Mesenchymal stem cell (in vitro differentiated cells and primary cell): ENCODE measurements at regions not wholly inside any gene's neighbourhood (a gene's known extent, or its start where the extent isn't known, plus 50 kb on each side); places are given as distances from the start of the nearest gene placed in this dataset.

Experiments
- DNase-seq: peaks from one replicate; pipeline ENCODE4 v3.0.0-alpha.2; 2013
- H2AFZ ChIP-seq: one replicate; pipeline ENCODE4 v1.6.1; 2013; ENCODE audit warnings: low read depth, mild to moderate bottlenecking, control low read depth, inconsistent platforms, low read length, moderate library complexity
- H2AK5ac ChIP-seq: 2 replicates; pipeline ENCODE4 v1.6.1; 2013; ENCODE audit warnings: low read length, moderate library complexity, mild to moderate bottlenecking, inconsistent platforms; ENCODE audit not compliant: severe bottlenecking
- H2BK120ac ChIP-seq: one replicate; pipeline ENCODE4 v1.6.1; 2013; ENCODE audit warnings: low read depth, mild to moderate bottlenecking, inconsistent platforms, low read length, moderate library complexity
- H2BK12ac ChIP-seq, 2 experiments: one replicate each; pipeline ENCODE4 v1.6.1; 2013; ENCODE audit warnings: inconsistent platforms in 2 of 2, low read length in 2 of 2, mild to moderate bottlenecking in 2 of 2, moderate library complexity in 2 of 2, control low read depth in 1 of 2
- H2BK15ac ChIP-seq: one replicate; pipeline ENCODE4 v1.6.1; 2013; ENCODE audit warnings: mild to moderate bottlenecking, low read depth, inconsistent platforms; ENCODE audit not compliant: poor library complexity, severe bottlenecking
- H2BK5ac ChIP-seq: 2 replicates; pipeline ENCODE4 v1.6.1; 2013; ENCODE audit warnings: low read depth, mild to moderate bottlenecking, low read length, control low read depth, inconsistent platforms; ENCODE audit not compliant: poor library complexity, severe bottlenecking
- H3K14ac ChIP-seq, 2 experiments: one replicate each; pipeline ENCODE4 v1.6.1; 2013; ENCODE audit warnings: inconsistent platforms in 2 of 2, low read length in 2 of 2, control low read depth in 1 of 2, mild to moderate bottlenecking in 1 of 2, moderate library complexity in 1 of 2
- H3K18ac ChIP-seq, 2 experiments: one replicate each; pipeline ENCODE4 v1.6.1; 2013; ENCODE audit warnings: inconsistent platforms in 2 of 2, low read length in 2 of 2, control low read depth in 1 of 2, low read depth in 1 of 2, mild to moderate bottlenecking in 1 of 2
- H3K23ac ChIP-seq, 2 experiments: one replicate each; pipeline ENCODE4 v1.6.1; 2013; ENCODE audit warnings: inconsistent platforms in 2 of 2, low read length in 2 of 2, mild to moderate bottlenecking in 2 of 2, moderate library complexity in 2 of 2, control low read depth in 1 of 2
- H3K27ac ChIP-seq: 2 replicates; pipeline ENCODE4 v1.5.1; 2013; ENCODE audit warnings: mild to moderate bottlenecking, moderate library complexity, low read length, control low read depth, inconsistent platforms; ENCODE audit not compliant: poor library complexity, severe bottlenecking
- H3K27me3 ChIP-seq, 2 experiments: 2 replicates each; pipeline versions ENCODE4 v1.6.1 to v1.7.0; 2013; ENCODE audit warnings: low read length in 2 of 2, mild to moderate bottlenecking in 2 of 2, moderate library complexity in 2 of 2, control low read depth in 1 of 2, inconsistent platforms in 1 of 2; ENCODE audit not compliant: control insufficient read depth in 1 of 2, insufficient read depth in 1 of 2
- H3K36me3 ChIP-seq, 2 experiments: 2 replicates each; pipeline versions ENCODE4 v1.6.1 to v1.7.0; 2013; ENCODE audit warnings: low read length in 2 of 2, control low read depth in 1 of 2, inconsistent platforms in 1 of 2, low read depth in 1 of 2, mild to moderate bottlenecking in 1 of 2; ENCODE audit not compliant: insufficient read depth in 2 of 2, control insufficient read depth in 1 of 2
- H3K4ac ChIP-seq, 2 experiments: one replicate each; pipeline ENCODE4 v1.6.1; 2013; ENCODE audit warnings: inconsistent platforms in 2 of 2, low read length in 2 of 2, mild to moderate bottlenecking in 2 of 2, moderate library complexity in 2 of 2, control low read depth in 1 of 2, low read depth in 1 of 2
- H3K4me1 ChIP-seq: 2 replicates; pipeline ENCODE4 v1.6.1; 2013; ENCODE audit warnings: low read depth, low read length, control low read depth; ENCODE audit not compliant: control insufficient read depth, insufficient read depth
- H3K4me2 ChIP-seq: 2 replicates; pipeline ENCODE4 v1.6.1; 2013; ENCODE audit warnings: low read length, mild to moderate bottlenecking, inconsistent platforms; ENCODE audit not compliant: poor library complexity, severe bottlenecking
- H3K4me3 ChIP-seq, 2 experiments: 2 replicates each; pipeline versions ENCODE4 v1.5.1 to v1.7.0; 2013; ENCODE audit warnings: low read length in 2 of 2, mild to moderate bottlenecking in 2 of 2, control low read depth in 1 of 2, low read depth in 1 of 2; ENCODE audit not compliant: insufficient read depth in 1 of 2
- H3K79me1 ChIP-seq: replicated peaks from 2 replicates; pipeline ENCODE4 v1.6.1; 2013; ENCODE audit warnings: mild to moderate bottlenecking, control low read depth, low read length, inconsistent platforms; ENCODE audit not compliant: poor library complexity, severe bottlenecking
- H3K9ac ChIP-seq: 2 replicates; pipeline ENCODE4 v1.7.0; 2013; ENCODE audit warnings: mild to moderate bottlenecking, low read length, moderate library complexity
- H3K9me3 ChIP-seq: 2 replicates; pipeline ENCODE4 v1.7.0; 2013; ENCODE audit warnings: mild to moderate bottlenecking, low read length; ENCODE audit not compliant: control insufficient read depth
- H4K8ac ChIP-seq: one replicate; pipeline ENCODE4 v1.6.1; 2013; ENCODE audit warnings: inconsistent platforms, mild to moderate bottlenecking, low read length, moderate library complexity
- H4K91ac ChIP-seq: one replicate; pipeline ENCODE4 v1.6.1; 2013; ENCODE audit warnings: mild to moderate bottlenecking, low read length, inconsistent platforms
- WGBS: methylation state at CpG from one replicate; pipeline ENCODE4 v1.1.7; 2013; ENCODE audit warnings: mixed read lengths; 5-methylcytosine and 5-hydroxymethylcytosine counted together

DNA sequence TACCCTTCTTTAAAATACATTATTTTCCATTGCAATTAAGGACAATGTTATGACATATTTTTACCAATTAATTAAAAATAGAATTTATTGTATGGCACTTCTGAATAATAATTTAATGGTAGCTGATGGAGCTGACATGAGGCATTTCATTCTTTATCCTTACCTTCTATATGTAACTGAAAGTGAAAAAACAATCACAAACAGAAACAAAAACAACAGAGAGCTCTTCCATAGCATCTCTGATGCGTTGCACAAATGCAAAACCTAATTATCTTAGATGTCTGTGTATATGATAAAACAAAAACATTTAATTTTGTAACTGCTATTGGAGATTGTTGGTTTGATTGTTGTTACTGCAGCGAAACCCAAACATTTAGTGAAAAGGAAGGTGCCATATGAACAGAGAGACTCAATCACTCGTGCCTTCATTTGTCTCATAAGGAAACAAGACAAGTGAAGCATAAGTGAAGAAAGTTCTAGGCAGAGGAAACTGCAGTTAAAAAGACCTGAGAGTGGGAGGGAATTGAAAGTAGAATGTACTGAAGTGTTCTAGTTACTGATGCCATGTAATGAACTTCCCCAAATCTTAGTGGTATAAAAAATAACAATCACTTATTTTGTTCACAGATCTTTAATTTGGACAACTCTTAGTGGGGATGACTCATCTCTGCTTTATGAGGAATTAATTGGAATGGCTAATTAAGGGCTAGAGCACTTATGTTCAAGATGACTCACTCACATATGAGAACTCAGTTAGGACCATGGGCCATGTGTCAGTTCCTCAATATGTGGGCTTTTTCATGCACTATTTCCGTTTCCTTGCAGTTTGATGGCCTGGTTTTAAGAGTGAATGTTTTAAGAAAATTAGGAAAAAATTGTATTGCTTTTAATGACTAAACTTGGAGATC lies 245.0 kb upstream of the OLFM3 start:
- Histone ChIP-seq H3K4me1 (no peaks in the 10 kb centered on the region), H2AFZ (no peak overlapping the region), H3K79me1 (no peaks in the 10 kb centered on the region), H2BK15ac (no peak overlapping the region), H2BK12ac (no peak overlapping the region), H3K9ac (no peak overlapping the region), H3K18ac (no peak overlapping the region), H3K4ac (no peak overlapping the region), H3K36me3 (no peaks in the 10 kb centered on the region), H3K4me2 (no peak overlapping the region), H3K23ac (no peak overlapping the region), H3K14ac (no peak overlapping the region), H3K27me3 (no peaks in the 10 kb centered on the region), H4K8ac (no peak overlapping the region), H3K27ac (no peak overlapping the region), H2BK5ac (no peak overlapping the region), H2AK5ac (no peak overlapping the region), H3K9me3 (no peaks in the 10 kb centered on the region), H2BK120ac (no peak overlapping the region), H4K91ac (no peak overlapping the region), H3K4me3 (no peak overlapping the region)
- WGBS, result 97% methylated on average over 3 of the region's 4 CpGs
- peak; percentile 3 for DNase-seq

GRCh38 chr1:102239247-102239646 lies 242.5 kb upstream of the OLFM3 start:
- Histone ChIP-seq H2BK12ac (no peak overlapping the region), H3K14ac (no peak overlapping the region), H3K79me1 (no peaks in the 10 kb centered on the region), H3K4ac (no peak overlapping the region), H3K36me3 (no peaks in the 10 kb centered on the region), H3K27me3 (no peaks in the 10 kb centered on the region), H2BK5ac (no peak overlapping the region), H3K9ac (no peak overlapping the region), H3K27ac (no peak overlapping the region), H3K18ac (no peak overlapping the region), H2AFZ (no peak overlapping the region), H3K23ac (no peak overlapping the region), H3K4me2 (no peak overlapping the region), H3K4me1 (no peaks in the 10 kb centered on the region), H2BK120ac (no peak overlapping the region), H2BK15ac (no peak overlapping the region), H4K8ac (no peak overlapping the region), H3K4me3 (no peak overlapping the region), H2AK5ac (no peak overlapping the region), H4K91ac (no peak overlapping the region), H3K9me3 (no peaks in the 10 kb centered on the region)
- WGBS, result 79% methylated on average over 3 of the region's 3 CpGs
- DNase-seq, result no peak

DNA sequence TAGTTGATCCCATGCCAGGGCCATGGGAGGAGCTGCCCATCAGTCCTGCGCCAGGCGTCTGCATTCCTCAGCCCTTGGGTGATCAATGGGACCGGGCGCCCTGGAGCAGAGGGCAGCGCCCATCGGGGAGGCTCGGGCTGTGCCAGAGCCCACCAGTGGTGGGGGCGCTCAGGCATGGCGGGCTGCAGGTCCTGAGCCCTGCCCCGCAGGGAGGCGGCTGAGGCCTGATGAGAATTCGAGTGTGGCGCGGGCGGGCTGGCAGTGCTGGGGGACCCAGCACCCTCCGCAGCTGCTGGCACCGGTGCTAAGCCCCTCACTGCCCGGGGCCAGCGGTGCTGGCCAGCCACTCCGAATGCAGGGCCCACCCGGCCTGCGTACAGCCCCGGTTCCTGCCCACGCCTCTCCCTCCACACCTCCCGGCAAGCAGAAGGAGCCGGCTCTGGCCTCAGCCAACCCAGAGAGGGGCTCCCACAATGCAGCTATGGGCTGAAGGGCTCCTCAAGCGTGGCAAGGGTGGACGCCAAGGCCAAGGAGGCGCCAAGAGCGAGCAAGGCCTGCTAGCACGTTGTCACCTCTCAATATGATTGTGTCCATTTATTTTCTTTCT lies 238.1 kb upstream of the OLFM3 start:
- Histone ChIP-seq H3K27ac (no peak overlapping the region), H4K8ac (no peak overlapping the region), H3K14ac (no peak overlapping the region), H3K4me3 (no peak overlapping the region), H2BK12ac (no peak overlapping the region), H3K4me2 (no peak overlapping the region), H3K27me3 (no peaks in the 10 kb centered on the region), H2BK120ac (no peak overlapping the region), H2AFZ (no peak overlapping the region), H3K23ac (no peak overlapping the region), H3K18ac (no peak overlapping the region), H3K79me1 (no peaks in the 10 kb centered on the region), H3K36me3 (no peaks in the 10 kb centered on the region), H2BK15ac (no peak overlapping the region), H3K4ac (no peak overlapping the region), H3K9me3 (peaks cover 6% of the 10 kb centered on the region), H3K9ac (no peak overlapping the region), H2AK5ac (no peak overlapping the region), H3K4me1 (no peaks in the 10 kb centered on the region), H4K91ac (no peak overlapping the region), H2BK5ac (no peak overlapping the region)
- 86% methylated on average over 30 of the region's 31 CpGs for WGBS
- no peak for DNase-seq

DNA sequence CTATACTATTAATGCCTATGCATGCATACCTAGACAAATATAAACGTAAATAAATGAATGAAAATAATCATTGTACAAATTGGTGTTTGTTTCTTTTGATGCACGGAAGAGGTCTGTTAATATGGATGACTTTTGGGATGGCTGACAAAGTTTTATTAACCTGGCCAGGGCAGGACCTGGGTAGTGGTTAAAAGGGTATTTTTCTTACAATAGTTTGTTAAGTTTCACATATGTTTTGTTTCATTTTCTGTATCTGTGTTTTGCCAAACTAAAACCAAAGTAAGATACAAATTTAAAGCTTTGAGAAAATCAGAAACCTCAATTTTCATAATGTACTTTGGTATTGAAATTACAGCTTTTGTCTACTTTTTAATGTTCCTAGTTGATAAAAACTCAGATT lies 222.7 kb upstream of the OLFM3 start:
- Histone ChIP-seq H3K27me3 (no peaks in the 10 kb centered on the region), H3K79me1 (no peaks in the 10 kb centered on the region), H2BK120ac (no peak overlapping the region), H4K91ac (no peak overlapping the region), H3K14ac (no peak overlapping the region), H3K4me2 (no peak overlapping the region), H3K4me3 (no peak overlapping the region), H3K4ac (no peak overlapping the region), H2BK12ac (no peak overlapping the region), H3K18ac (no peak overlapping the region), H3K9ac (no peak overlapping the region), H3K36me3 (no peaks in the 10 kb centered on the region), H3K27ac (no peak overlapping the region), H2AFZ (no peak overlapping the region), H2BK5ac (no peak overlapping the region), H2BK15ac (no peak overlapping the region), H2AK5ac (no peak overlapping the region), H3K9me3 (peaks cover 5% of the 10 kb centered on the region), H4K8ac (no peak overlapping the region), H3K23ac (no peak overlapping the region), H3K4me1 (no peaks in the 10 kb centered on the region)
- whole genome bisulfite sequencing, result 71% methylated on average over 2 of the region's 2 CpGs
- DNase-seq, result no peak
